ENCODE measurements at regions not wholly inside any gene's neighbourhood (a gene's known extent, or its start where the extent isn't known, plus 50 kb on each side); places are given as distances from the start of the nearest gene placed in this dataset.
"Not testable (repeated sequence)": the region's sequence is repeated elsewhere in the genome, so short reads cannot be mapped to it uniquely, and the experiment has no call there.

GRCh38 chr13:67474115-67474514, 244.0 kb upstream of the PCDH9 start:
- TF ChIP-seq CTCF (IDR thresholded peaks at IDR 0.05; ENCODE audit: extremely low read depth, insufficient read depth, missing control alignments): no peak
- DNase-seq (ENCODE audit: low spot score): no peak
- in situ Hi-C loops (cut with MboI; ENCODE audit: low pct_unique_long_range_greater_than_20kb, low sequenced_read_pairs, unreplicated experiment): no loop called here

- no peak for TF ChIP-seq CTCF (IDR thresholded peaks at IDR 0.05; ENCODE audit: extremely low read depth, insufficient read depth, missing control alignments)
Observed at GRCh38 chr13:67469623-67470022, 239.5 kb upstream of the PCDH9 start.

GRCh38 chr13:67466569-67466968, 236.4 kb upstream of the PCDH9 start:
- in situ Hi-C loops (cut with MboI; ENCODE audit: low pct_unique_long_range_greater_than_20kb, low sequenced_read_pairs, unreplicated experiment): no loop called here
- TF ChIP-seq CTCF (IDR thresholded peaks at IDR 0.05; ENCODE audit: extremely low read depth, insufficient read depth, missing control alignments): no peak
- DNase-seq (ENCODE audit: low spot score): no peak

More at GRCh38 chr13:67469623-67470022, 239.5 kb upstream of the PCDH9 start:
- DNase-seq (ENCODE audit: low spot score): no peak
- in situ Hi-C loops (cut with MboI; ENCODE audit: low pct_unique_long_range_greater_than_20kb, low sequenced_read_pairs, unreplicated experiment): no loop called here

GRCh38 chr13:67464154-67464553, 234.0 kb upstream of the PCDH9 start:
- no peak for TF ChIP-seq CTCF (IDR thresholded peaks at IDR 0.05; ENCODE audit: extremely low read depth, insufficient read depth, missing control alignments)
- DNase-seq (ENCODE audit: low spot score): no peak

GRCh38 chr13:67462098-67462497, 232.0 kb upstream of the PCDH9 start:
- no peak for DNase-seq (ENCODE audit: low spot score)
- in situ Hi-C loops (cut with MboI; ENCODE audit: low pct_unique_long_range_greater_than_20kb, low sequenced_read_pairs, unreplicated experiment): no loop called here
- no peak for TF ChIP-seq CTCF (IDR thresholded peaks at IDR 0.05; ENCODE audit: extremely low read depth, insufficient read depth, missing control alignments)

More at GRCh38 chr13:67464154-67464553, 234.0 kb upstream of the PCDH9 start:
- in situ Hi-C loops (cut with MboI; ENCODE audit: low pct_unique_long_range_greater_than_20kb, low sequenced_read_pairs, unreplicated experiment): no loop called here

DNA sequence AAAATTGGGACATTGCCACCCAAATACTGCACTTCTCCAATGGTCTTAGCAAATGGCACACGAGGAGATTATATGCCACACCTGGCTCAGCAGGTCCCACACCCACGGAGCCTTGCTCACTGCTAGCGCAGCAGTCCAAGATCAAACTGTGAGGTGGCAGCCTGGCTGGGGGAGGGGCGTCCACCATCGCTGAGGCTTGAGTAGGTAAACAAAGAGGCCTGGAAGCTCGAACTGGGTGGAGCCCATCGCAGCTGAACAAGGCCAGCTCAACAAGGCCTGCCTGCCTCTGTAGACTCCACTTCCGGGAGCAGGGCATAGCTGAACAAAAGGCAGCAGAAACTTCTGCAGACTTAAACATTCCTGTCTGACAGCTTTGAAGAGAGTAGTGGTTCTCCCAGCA, 222.4 kb upstream of the PCDH9 start:
- in situ Hi-C loops (cut with MboI; ENCODE audit: low pct_unique_long_range_greater_than_20kb, low sequenced_read_pairs, unreplicated experiment); DNase-seq (ENCODE audit: low spot score): not testable (repeated sequence)

DNA sequence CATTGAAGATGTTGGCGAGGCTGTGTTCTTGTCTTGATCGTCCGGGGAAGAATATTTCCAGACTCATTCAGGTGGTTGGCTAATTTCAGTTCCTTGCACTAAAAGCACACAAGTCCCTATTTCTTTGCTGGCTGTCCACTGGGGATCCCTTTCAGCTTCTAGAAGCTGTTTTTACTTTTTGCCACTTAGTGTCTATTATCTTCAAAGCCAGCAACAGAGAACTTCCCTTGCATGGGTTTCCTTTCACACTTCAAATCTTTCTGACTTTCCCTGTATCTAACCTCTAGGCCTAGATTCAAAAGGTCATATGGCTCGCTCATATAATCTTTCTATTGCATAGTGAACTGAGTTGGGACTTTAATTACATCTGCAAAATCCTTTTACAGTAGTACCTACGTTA, 215.3 kb upstream of the PCDH9 start:
- in situ Hi-C loops (cut with MboI; ENCODE audit: low pct_unique_long_range_greater_than_20kb, low sequenced_read_pairs, unreplicated experiment): no loop called here

More for the DNA sequence above, 215.3 kb upstream of the PCDH9 start:
- no peak for TF ChIP-seq CTCF (IDR thresholded peaks at IDR 0.05; ENCODE audit: extremely low read depth, insufficient read depth, missing control alignments)
- no peak for DNase-seq (ENCODE audit: low spot score)

Measured in GM13977 (cell line).